WERI-Rb-1 (cell line): ENCODE measurements at regions not wholly inside any gene's neighbourhood (a gene's known extent, or its start where the extent isn't known, plus 50 kb on each side); places are given as distances from the start of the nearest gene placed in this dataset.

Source experiments
- DNase-seq: peaks from one replicate; pipeline ENCODE4 v3.0.0-alpha.2; 2020
- H3K27ac ChIP-seq: fragments of 250-450 bp; sonication (Bioruptor Pico); 2 replicates; pipeline ENCODE4 v1.5.1; 2020; ENCODE audit warnings: mild to moderate bottlenecking, moderate library complexity
- H3K27me3 ChIP-seq: fragments of 250-450 bp; sonication (Bioruptor Pico); 2 replicates; pipeline ENCODE4 v1.5.1; 2021; ENCODE audit warnings: mild to moderate bottlenecking, low read depth, moderate library complexity; ENCODE audit not compliant: insufficient read depth, severe bottlenecking
- H3K36me3 ChIP-seq: fragments of 250-450 bp; sonication (Bioruptor Pico); 2 replicates; pipeline ENCODE4 v1.5.1; 2020; ENCODE audit warnings: mild to moderate bottlenecking, moderate library complexity
- H3K4me3 ChIP-seq: 2 replicates; pipeline ENCODE4 v1.5.1; 2011; ENCODE audit warnings: low read depth, mild to moderate bottlenecking, control low read depth, low read length
- H3K9me3 ChIP-seq: fragments of 250-450 bp; sonication (Bioruptor Pico); 2 replicates; pipeline ENCODE4 v1.5.1; 2021; ENCODE audit warnings: mild to moderate bottlenecking, moderate library complexity; ENCODE audit not compliant: severe bottlenecking
- TF ChIP-seq, protein P1 (sequence below): IDR thresholded peaks from 2 replicates; pipeline ENCODE4 v1.5.1; 2011; ENCODE audit warnings: low read depth, mild to moderate bottlenecking, control low read depth, inconsistent platforms, low read length

DNA sequence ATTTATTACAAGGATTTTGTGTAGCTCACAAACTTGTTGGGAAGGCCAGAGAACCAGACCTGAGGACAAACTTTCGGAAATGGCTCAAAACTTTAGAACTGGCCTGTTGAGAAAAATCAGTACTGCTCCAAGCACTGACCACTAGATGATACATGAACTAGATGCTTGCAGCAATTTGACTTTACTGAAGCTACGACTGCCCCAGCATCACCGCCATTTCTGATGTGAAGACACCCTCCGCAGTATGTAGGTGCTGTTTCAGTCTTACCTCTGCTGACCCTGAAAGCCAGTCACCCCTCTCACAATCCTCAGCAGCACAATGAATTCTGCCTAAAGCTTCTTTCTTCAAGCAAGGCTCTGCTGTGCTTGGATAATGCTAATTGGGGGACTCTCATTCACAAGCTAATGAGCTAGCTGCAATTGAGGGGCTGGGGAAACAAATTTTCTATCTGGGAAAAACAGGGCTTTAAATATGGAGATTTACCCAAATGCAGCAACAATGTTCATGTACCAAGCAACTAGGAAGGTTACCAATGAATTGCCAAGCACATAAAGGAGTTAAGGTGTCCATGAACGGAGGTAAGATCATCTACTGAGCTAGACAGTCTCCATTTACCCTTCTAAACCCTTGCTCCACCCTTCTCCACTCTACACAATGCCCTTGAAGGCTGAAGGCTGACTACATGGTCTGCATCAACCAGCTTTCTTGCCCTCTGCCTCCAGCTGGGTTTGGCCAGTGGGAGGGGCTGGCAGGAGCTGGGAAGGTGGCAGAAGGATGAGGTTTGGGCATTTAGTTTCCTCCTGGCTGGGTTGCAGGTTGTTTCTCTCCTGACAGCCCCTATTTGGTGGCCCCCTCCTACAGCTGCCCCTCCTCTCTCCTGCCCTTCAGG, 53.2 kb upstream of the FSTL1 start:
- no peak overlapping the region for H3K27ac ChIP-seq
- H3K27me3 ChIP-seq: no peaks in the 10 kb centered on the region
- H3K36me3 ChIP-seq: no peaks in the 10 kb centered on the region
- peaks cover 2% of the 10 kb centered on the region for H3K9me3 ChIP-seq
- TF ChIP-seq, protein P1, sequence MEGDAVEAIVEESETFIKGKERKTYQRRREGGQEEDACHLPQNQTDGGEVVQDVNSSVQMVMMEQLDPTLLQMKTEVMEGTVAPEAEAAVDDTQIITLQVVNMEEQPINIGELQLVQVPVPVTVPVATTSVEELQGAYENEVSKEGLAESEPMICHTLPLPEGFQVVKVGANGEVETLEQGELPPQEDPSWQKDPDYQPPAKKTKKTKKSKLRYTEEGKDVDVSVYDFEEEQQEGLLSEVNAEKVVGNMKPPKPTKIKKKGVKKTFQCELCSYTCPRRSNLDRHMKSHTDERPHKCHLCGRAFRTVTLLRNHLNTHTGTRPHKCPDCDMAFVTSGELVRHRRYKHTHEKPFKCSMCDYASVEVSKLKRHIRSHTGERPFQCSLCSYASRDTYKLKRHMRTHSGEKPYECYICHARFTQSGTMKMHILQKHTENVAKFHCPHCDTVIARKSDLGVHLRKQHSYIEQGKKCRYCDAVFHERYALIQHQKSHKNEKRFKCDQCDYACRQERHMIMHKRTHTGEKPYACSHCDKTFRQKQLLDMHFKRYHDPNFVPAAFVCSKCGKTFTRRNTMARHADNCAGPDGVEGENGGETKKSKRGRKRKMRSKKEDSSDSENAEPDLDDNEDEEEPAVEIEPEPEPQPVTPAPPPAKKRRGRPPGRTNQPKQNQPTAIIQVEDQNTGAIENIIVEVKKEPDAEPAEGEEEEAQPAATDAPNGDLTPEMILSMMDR: no peak
- no peak for DNase-seq
- no peak overlapping the region for H3K4me3 ChIP-seq

DNA sequence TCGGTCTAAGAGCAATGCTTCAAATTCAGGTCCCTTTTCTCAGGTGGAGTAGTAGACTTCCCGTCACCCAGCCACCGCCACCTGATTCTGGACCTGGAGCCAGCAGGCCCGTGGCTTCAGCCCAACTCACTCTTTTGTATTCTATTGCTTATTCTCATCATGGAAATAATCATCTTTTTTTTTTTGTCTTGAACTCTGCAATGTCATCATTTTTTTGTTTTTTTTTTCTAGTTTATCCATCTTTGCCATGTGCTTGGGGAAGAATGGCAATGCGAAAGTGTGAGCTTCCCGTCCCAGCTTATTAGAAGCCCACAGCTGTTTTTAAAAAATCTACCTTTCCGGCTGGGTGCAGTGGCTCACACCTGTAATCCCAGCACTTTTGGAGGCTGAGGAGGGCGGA, 51.3 kb upstream of the FSTL1 start:
- Histone ChIP-seq H3K27ac (no peak overlapping the region), H3K27me3 (no peaks in the 10 kb centered on the region), H3K9me3 (no peaks in the 10 kb centered on the region), H3K4me3 (no peak overlapping the region), H3K36me3 (no peaks in the 10 kb centered on the region)
- no peak for DNase-seq
- TF ChIP-seq, protein P1: no peak
